GM12892 (cell line): ENCODE measurements at regions not wholly inside any gene's neighbourhood (a gene's known extent, or its start where the extent isn't known, plus 50 kb on each side); places are given as distances from the start of the nearest gene placed in this dataset.

Experiments
- POLR2A ChIP-seq: IDR thresholded peaks from 2 replicates; pipeline ENCODE4 v1.6.1; 2011; ENCODE audit warnings: low read depth, low read length, control low read depth
- POLR2AphosphoS5 ChIP-seq: IDR thresholded peaks from 2 replicates; pipeline ENCODE4 v1.6.1; 2011; ENCODE audit warnings: low read depth, low read length, control low read depth
- TAF1 ChIP-seq: IDR thresholded peaks from 2 replicates; pipeline ENCODE4 v1.6.1; 2011; ENCODE audit warnings: low read depth, mild to moderate bottlenecking, control low read depth, low read length, borderline replicate concordance

DNA sequence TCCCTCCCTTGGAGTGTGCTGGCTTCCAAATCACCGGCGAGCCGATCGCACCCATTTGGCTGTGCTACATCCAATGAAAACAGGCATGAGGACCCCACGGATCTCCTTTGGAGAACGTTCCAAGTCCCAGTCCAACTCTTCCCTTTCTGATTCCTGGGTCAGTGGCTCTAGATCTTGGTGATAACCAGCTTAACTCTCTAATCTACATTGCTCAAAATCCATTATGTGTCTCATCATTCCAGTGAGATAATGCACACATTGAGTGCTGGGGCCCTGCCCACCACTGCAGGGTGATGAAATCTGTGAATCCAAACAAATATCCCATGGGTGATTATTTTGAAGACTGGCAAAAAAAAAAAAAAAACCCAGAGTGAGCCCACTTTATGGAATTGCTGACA lies 232.7 kb upstream of the COPS8 start:
- TF ChIP-seq POLR2A (no peak), TAF1 (no peak), POLR2AphosphoS5 (no peak)
